Thoracic aorta (tissue), 2 donors: ENCODE measurements at regions not wholly inside any gene's neighbourhood (a gene's known extent, or its start where the extent isn't known, plus 50 kb on each side); places are given as distances from the start of the nearest gene placed in this dataset.
"Not testable (repeated sequence)": the region's sequence is repeated elsewhere in the genome, so short reads cannot be mapped to it uniquely, and the experiment has no call there.

ENCODE experiments used
- ATAC-seq: fragments of 150-250 bp; one replicate; pipeline ENCODE4 v1.8.0; 2017; ENCODE audit warnings: low read depth; ENCODE audit not compliant: insufficient number of reproducible peaks, low FRiP score
- DNase-seq: peaks from one replicate; pipeline ENCODE4 v3.0.0-alpha.2; 2020; ENCODE audit warnings: low spot score
- H3K27ac ChIP-seq, 2 donors: fragments of 200-600 bp; sonication (generic); 1 replicate in 1 of 2; 2 replicates in 1 of 2; pipeline ENCODE4 v1.5.1; 2016; ENCODE audit warnings: mild to moderate bottlenecking in 2 of 2, moderate library complexity in 2 of 2
- H3K27me3 ChIP-seq: fragments of 200-600 bp; sonication (generic); replicated peaks from 2 replicates; pipeline ENCODE4 v1.6.0; 2016; ENCODE audit warnings: mild to moderate bottlenecking; ENCODE audit not compliant: insufficient read depth
- H3K36me3 ChIP-seq: fragments of 200-600 bp; sonication (generic); one replicate; pipeline ENCODE4 v1.5.1; 2016
- H3K4me1 ChIP-seq, 2 donors: fragments of 200-600 bp; sonication (generic); 1 replicate in 1 of 2; 2 replicates in 1 of 2; pipeline versions ENCODE4 v1.5.1 to v1.6.0; 2016; ENCODE audit warnings: low read depth in 2 of 2, mild to moderate bottlenecking in 1 of 2; ENCODE audit not compliant: control insufficient read depth in 1 of 2
- H3K4me3 ChIP-seq: fragments of 200-600 bp; sonication (generic); 2 replicates; pipeline ENCODE4 v1.5.1; 2016; ENCODE audit warnings: mild to moderate bottlenecking
- H3K9me3 ChIP-seq: fragments of 200-600 bp; sonication (generic); 2 replicates; pipeline ENCODE4 v1.5.1; 2016
- TF ChIP-seq, protein P1 (sequence below): fragments of 200-600 bp; sonication (generic); IDR thresholded peaks from one replicate; pipeline ENCODE4 v1.5.1; 2019; ENCODE audit warnings: antibody characterized with exemption

- Histone ChIP-seq H3K27me3 (no peaks in the 10 kb centered on the region), H3K27ac (no peak overlapping the region), H3K4me3 (no peak overlapping the region), H3K36me3 (no peaks in the 10 kb centered on the region), H3K4me1 (peaks cover 12 to 24% of the 10 kb centered on the region in 2 donors), H3K9me3 (no peaks in the 10 kb centered on the region)
- TF ChIP-seq, protein P1, sequence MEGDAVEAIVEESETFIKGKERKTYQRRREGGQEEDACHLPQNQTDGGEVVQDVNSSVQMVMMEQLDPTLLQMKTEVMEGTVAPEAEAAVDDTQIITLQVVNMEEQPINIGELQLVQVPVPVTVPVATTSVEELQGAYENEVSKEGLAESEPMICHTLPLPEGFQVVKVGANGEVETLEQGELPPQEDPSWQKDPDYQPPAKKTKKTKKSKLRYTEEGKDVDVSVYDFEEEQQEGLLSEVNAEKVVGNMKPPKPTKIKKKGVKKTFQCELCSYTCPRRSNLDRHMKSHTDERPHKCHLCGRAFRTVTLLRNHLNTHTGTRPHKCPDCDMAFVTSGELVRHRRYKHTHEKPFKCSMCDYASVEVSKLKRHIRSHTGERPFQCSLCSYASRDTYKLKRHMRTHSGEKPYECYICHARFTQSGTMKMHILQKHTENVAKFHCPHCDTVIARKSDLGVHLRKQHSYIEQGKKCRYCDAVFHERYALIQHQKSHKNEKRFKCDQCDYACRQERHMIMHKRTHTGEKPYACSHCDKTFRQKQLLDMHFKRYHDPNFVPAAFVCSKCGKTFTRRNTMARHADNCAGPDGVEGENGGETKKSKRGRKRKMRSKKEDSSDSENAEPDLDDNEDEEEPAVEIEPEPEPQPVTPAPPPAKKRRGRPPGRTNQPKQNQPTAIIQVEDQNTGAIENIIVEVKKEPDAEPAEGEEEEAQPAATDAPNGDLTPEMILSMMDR: no peak
- ATAC-seq (no peak), DNase-seq (no peak)
Measured at GRCh38 chr18:10169064-10169562, 255.3 kb downstream of the VAPA start.

GRCh38 chr18:10169814-10170213, 256.0 kb downstream of the VAPA start:
- Histone ChIP-seq H3K27me3 (no peaks in the 10 kb centered on the region), H3K36me3 (no peaks in the 10 kb centered on the region), H3K4me3 (no peak overlapping the region), H3K27ac (no peak overlapping the region), H3K4me1 (peaks cover 12 to 24% of the 10 kb centered on the region in 2 donors), H3K9me3 (no peaks in the 10 kb centered on the region)
- TF ChIP-seq, protein P1: no peak
- ATAC-seq: no peak
- no peak for DNase-seq

GRCh38 chr18:10170375-10170774, 256.6 kb downstream of the VAPA start:
- TF ChIP-seq, protein P1: no peak
- Histone ChIP-seq H3K4me1 (peaks cover 12 to 24% of the 10 kb centered on the region in 2 donors), H3K9me3 (no peaks in the 10 kb centered on the region), H3K4me3 (no peak overlapping the region), H3K27ac (no peak overlapping the region), H3K36me3 (no peaks in the 10 kb centered on the region), H3K27me3 (no peaks in the 10 kb centered on the region)
- DNase-seq (no peak), ATAC-seq (no peak)

GRCh38 chr18:10175333-10175732, 261.5 kb downstream of the VAPA start:
- not testable (repeated sequence) for H3K4me1 ChIP-seq, ATAC-seq, H3K36me3 ChIP-seq, H3K9me3 ChIP-seq, H3K4me3 ChIP-seq, DNase-seq, H3K27me3 ChIP-seq, H3K27ac ChIP-seq

GRCh38 chr18:10179326-10179725, 265.5 kb downstream of the VAPA start:
- not testable (repeated sequence) for H3K4me1 ChIP-seq, DNase-seq, H3K9me3 ChIP-seq, H3K36me3 ChIP-seq, H3K27me3 ChIP-seq, H3K27ac ChIP-seq, H3K4me3 ChIP-seq, ATAC-seq

GRCh38 chr18:10182009-10182624, 268.3 kb downstream of the VAPA start:
- Histone ChIP-seq H3K9me3 (no peaks in the 10 kb centered on the region), H3K4me3 (no peak overlapping the region), H3K27me3 (no peaks in the 10 kb centered on the region), H3K27ac (no peak overlapping the region), H3K36me3 (no peaks in the 10 kb centered on the region), H3K4me1 (no peaks in the 10 kb centered on the region)
- no peak for ATAC-seq
- TF ChIP-seq, protein P1: no peak
- DNase-seq: no peak
